ENCODE measurements at regions not wholly inside any gene's neighbourhood (a gene's known extent, or its start where the extent isn't known, plus 50 kb on each side); places are given as distances from the start of the nearest gene placed in this dataset.
"Not testable (repeated sequence)": the region's sequence is repeated elsewhere in the genome, so short reads cannot be mapped to it uniquely, and the experiment has no call there.

- no peak for DNase-seq (ENCODE audit: low read depth in 1 of 2, low spot score in 1 of 2)
Observed at GRCh38 chr2:7377916-7378569, 460.8 kb downstream of the RNF144A start.

GRCh38 chr2:7378591-7378990 is 461.4 kb downstream of the RNF144A start:
- DNase-seq (ENCODE audit: low read depth in 1 of 2, low spot score in 1 of 2) = no peak

GRCh38 chr2:7379799-7380198 is 462.6 kb downstream of the RNF144A start:
- no peak for DNase-seq (ENCODE audit: low read depth in 1 of 2, low spot score in 1 of 2)

GRCh38 chr2:7384773-7385349 is 467.6 kb downstream of the RNF144A start:
- DNase-seq (ENCODE audit: low read depth in 1 of 2, low spot score in 1 of 2) = no peak

GRCh38 chr2:7390311-7390710 is 473.1 kb downstream of the RNF144A start:
- not testable (repeated sequence) for DNase-seq (ENCODE audit: low read depth in 1 of 2, low spot score in 1 of 2)

GRCh38 chr2:7392076-7392787 is 475.0 kb downstream of the RNF144A start:
- no peak for DNase-seq (ENCODE audit: low read depth in 1 of 2, low spot score in 1 of 2)

GRCh38 chr2:7394195-7394594 is 477.0 kb downstream of the RNF144A start:
- DNase-seq (ENCODE audit: low read depth in 1 of 2, low spot score in 1 of 2) = no peak

GRCh38 chr2:7400628-7401027 is 483.4 kb downstream of the RNF144A start:
- DNase-seq (ENCODE audit: low read depth in 1 of 2, low spot score in 1 of 2) = no peak

- no peak for DNase-seq (ENCODE audit: low read depth in 1 of 2, low spot score in 1 of 2)
Observed at GRCh38 chr2:7403092-7403775, 486.0 kb downstream of the RNF144A start.

GRCh38 chr2:7405861-7406715 is 488.9 kb downstream of the RNF144A start:
- DNase-seq (ENCODE audit: low read depth in 1 of 2, low spot score in 1 of 2) = no peak

- DNase-seq (ENCODE audit: low read depth in 1 of 2, low spot score in 1 of 2) = no peak
Observed at GRCh38 chr2:7407001-7407400, 489.8 kb downstream of the RNF144A start.

- no peak for DNase-seq (ENCODE audit: low read depth in 1 of 2, low spot score in 1 of 2)
Observed at GRCh38 chr2:7407906-7408680, 490.9 kb downstream of the RNF144A start.

GRCh38 chr2:7411691-7412090 is 494.5 kb downstream of the RNF144A start:
- no peak for DNase-seq (ENCODE audit: low read depth in 1 of 2, low spot score in 1 of 2)

GRCh38 chr2:7417845-7418742 is 500.9 kb downstream of the RNF144A start:
- no peak for DNase-seq (ENCODE audit: low read depth in 1 of 2, low spot score in 1 of 2)

- DNase-seq (ENCODE audit: low read depth in 1 of 2, low spot score in 1 of 2) = no peak
Observed at GRCh38 chr2:7419186-7419585, 502.0 kb downstream of the RNF144A start.

- no peak for DNase-seq (ENCODE audit: low read depth in 1 of 2, low spot score in 1 of 2)
Observed at GRCh38 chr2:7419814-7420311, 502.7 kb downstream of the RNF144A start.

- DNase-seq (ENCODE audit: low read depth in 1 of 2, low spot score in 1 of 2) = no peak
Observed at GRCh38 chr2:7420530-7420929, 503.3 kb downstream of the RNF144A start.

GRCh38 chr2:7424481-7424880 is 507.3 kb downstream of the RNF144A start:
- DNase-seq (ENCODE audit: low read depth in 1 of 2, low spot score in 1 of 2) = no peak
